Pulmonary artery endothelial cell (primary cell): ENCODE measurements at regions not wholly inside any gene's neighbourhood (a gene's known extent, or its start where the extent isn't known, plus 50 kb on each side); places are given as distances from the start of the nearest gene placed in this dataset.

Experiments
- DNase-seq: peaks from one replicate; pipeline ENCODE4 v3.0.0-alpha.2; 2011; ENCODE audit warnings: low read depth, low spot score

DNA sequence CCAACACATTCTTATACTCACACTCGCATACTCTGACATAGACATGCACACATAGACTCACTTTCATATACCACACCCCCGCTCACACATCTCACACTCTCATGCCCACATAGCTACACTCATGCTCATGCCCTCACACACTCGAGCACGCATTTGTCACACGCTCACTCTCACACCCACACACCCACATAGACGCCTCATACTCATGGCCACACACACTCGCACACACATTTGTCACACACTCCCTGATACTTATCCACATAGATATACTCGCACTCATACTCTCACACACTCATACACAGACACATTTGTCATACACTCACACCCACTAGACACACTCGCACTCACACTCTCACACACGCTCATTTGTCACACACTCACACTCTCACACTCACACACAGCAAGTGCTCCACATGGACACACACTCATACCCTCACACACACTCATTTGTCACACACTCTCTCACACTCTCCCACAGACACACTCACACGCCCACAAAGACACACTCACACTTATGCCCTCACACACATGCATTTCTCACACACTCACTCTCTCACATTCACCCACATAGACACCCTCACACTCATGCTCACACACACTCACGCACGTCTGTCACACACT lies 50.9 kb downstream of the TNP1 start:
- DNase-seq, result no peak

DNA sequence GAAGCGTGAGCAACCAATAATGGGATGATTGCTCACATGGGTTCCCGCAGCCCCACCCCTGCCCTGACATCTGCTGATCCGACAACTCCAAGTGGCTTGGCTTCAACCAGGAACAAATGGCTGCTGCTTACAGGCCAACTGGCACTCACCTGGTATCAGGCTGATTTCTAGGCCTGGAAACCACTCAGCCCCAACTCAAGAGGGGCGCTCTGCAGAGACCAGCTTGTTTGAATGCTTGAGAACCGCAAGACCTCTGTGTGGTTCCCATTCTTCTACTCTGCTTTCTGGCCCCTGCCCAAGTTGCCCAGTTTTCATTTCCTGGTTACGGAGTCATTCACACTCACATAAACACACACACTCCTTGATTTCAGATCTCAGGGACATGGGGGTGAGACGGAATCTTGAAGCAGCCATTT lies 52.0 kb downstream of the TNP1 start:
- no peak for DNase-seq

DNA sequence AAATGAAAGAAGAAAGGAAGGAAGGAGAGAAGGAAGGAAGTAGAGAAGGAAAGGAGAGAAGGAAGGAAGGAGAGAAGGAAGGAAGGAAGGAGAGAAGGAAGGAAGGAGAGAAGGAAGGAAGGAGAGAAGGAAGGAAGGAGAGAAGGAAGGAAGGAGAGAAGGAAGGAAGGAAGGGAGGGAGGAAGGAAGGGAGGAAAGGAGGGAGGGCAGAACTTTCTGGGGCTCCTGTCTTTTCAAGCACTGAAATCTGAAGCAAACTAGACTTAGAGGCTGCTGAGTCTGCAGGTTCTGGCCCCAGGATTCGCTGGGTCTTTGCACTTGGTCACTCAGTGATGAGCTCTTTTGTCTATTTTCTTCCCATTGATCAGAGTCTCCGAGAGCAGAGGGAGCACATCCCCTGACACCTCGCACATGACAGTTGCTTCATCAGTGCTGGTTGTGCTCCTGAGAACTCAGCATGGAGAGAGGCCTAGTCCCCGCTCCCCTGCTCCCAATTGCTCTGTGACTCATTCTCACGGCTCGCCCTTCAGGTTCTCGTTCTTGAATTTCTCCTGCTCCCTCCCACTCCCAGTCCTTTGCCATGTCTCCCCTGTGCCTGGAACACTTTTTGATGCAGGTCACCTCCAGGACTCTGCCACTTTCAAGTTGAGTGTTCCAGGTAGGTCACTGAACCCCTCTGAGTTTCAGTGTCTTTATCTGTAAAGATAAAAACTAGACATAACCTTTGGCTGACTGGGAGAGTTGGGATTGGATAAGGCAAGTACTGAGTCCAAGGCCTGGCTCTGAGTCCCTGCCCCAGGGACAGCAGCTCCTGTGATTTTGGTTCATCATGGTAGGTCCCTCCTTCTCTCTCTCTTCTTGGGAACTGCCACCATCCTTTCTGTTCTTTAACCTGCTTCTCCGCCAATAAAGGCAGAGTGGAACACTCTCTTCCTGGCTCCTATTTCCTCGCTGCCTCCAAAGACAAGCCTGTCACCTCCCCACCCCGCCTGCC lies 55.2 kb downstream of the TNP1 start:
- DNase-seq, result no peak

DNA sequence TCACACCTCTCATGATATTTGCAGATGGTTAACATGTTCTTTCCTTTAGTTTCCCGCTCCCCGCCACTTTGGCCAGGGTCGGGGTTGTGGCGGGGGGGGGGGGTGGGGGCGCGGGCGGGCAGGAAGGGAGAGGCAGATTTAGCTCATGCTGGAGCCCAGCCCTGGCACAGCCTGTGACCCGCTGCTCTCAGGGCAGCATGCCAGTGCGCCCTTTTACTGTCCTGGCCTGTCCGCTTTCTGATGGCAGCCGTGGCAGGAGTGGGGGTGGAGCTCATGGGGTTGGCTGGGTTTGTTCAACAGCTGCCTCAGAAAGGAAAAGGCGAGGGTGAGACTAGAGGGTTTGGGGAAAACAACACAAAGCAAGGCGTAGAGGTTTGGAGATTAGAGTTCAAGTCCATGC lies 56.1 kb downstream of the TNP1 start:
- no peak for DNase-seq

DNA sequence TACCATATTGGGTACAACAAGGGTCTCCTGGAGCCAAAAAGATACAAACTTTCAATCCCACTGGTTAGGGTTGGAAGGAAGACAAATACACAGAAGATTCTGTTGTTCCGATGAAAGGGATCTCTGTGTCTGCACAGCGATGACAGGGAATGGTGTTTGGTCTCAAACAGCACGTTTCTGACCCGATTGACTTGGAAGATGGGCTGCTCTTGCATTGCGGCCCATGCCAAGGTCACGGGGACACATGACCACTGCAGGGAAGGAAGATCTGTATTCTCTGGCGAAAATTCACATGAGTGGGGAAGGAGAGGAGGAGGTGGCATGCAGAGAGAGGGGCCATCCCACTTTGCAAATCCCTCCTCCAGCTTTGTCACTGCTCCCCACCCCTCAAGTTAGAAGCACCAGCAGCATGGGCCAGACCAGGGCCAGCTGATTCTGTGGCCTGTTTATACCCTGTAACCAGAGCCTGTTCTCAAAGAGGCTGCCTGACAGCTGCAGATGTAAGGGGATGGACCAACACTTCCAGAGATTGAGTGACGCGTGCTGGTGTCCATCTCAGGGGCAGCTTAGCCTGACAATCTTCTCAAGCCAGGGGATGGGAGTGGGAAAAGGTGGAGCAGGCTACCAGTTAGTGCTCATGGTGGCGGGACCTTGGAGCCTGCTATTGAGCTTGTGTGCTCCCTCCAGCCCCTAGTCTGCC lies 57.2 kb downstream of the TNP1 start:
- no peak for DNase-seq

DNA sequence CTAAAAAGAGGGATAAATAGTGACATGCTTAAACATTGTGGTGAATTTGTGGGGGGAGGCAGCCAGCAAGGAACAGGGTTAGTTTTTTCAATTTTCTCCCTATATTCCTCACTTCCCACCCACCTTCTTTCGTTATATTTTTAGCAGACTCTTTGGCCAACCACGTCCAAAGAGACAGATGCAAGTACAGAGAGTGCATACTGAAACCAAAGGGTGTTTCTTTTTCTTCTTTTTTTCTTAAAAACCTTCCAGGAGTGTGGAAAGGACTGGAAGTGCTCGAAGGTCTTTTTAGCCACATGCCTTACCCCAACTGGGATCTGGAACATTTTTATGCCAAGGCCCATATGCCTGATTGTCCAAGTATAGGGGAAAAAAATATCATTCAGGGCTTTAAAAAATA lies 59.0 kb downstream of the TNP1 start:
- DNase-seq, result no peak

DNA sequence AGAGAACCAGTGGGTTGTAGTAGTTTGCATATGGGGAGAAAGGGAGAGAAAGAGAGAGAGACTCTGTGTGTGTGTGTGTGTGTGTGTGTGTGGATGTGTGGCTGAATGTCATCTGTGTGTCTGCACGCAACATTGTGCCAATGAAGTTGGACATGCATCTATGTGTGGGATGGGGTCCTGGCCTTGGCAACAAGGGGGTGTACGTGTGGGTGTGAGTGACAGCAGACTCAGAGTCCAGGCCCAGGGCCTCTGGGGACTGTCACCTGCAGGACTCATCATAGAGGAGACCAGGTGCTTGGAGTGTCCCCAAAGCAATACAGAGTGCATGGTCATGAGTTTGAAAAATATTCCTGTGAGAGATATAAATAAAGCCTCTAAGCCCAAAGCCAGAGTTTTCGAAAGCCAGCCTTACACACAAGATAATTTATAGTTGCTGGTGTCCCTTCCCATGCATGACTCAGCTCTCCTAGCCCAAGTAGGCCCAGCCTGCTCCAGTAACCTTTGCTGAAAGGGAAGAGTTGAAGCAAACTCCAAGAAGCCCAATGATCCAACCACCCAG lies 59.9 kb downstream of the TNP1 start:
- DNase-seq, result no peak

DNA sequence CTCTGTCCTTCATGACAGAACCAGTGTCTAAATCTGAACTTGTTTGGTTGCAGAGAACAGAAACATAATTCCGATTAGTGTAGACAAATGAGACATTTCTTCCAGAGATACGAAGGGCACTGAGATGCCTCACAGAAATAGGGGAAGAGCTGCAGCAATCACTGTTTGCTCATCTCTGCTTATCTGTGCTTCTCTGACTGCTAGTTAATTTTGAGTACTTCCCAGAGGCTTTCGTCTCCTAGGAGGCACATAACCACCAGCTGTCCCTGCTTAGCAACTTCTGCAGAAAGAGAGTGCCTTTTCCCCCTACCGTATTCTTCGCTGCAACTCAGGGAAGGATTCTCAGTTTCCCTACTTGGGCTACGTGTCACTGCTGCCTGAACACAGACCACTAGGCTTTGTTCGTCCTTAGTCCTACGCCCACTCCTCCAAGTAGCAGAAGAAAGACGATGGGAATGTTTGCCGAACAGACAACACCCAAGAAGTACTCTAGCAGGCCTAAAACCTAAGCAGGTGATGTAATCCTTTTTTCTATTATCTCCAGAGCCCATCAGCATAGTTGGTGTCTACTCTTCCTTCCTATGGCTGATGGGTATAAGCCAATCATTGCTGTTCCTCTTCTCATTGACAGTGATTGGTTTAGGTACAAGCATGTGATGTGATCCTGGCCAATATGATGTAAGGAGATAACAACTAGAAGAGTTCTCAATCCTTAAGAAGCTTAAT lies 63.6 kb downstream of the TNP1 start:
- no peak for DNase-seq

DNA sequence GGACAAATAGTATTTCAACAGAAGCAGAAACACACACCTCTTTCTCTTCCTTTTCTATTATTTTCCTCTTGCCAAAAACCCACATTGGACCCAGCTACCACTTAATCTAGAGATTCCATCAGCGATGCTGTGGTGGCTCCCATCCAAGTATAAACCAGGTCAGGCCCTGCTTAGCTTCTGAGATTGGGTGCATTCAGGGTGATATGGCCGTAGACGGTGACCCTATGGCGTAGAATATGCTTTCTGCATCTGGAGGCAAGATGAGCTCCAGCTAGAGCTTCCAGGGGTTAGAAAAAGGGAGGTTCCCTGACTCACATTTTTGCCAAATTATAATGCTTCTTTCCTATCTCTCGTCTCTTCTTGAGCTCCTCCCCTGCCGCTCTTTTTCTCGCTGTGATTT lies 66.5 kb downstream of the TNP1 start:
- DNase-seq, result no peak

DNA sequence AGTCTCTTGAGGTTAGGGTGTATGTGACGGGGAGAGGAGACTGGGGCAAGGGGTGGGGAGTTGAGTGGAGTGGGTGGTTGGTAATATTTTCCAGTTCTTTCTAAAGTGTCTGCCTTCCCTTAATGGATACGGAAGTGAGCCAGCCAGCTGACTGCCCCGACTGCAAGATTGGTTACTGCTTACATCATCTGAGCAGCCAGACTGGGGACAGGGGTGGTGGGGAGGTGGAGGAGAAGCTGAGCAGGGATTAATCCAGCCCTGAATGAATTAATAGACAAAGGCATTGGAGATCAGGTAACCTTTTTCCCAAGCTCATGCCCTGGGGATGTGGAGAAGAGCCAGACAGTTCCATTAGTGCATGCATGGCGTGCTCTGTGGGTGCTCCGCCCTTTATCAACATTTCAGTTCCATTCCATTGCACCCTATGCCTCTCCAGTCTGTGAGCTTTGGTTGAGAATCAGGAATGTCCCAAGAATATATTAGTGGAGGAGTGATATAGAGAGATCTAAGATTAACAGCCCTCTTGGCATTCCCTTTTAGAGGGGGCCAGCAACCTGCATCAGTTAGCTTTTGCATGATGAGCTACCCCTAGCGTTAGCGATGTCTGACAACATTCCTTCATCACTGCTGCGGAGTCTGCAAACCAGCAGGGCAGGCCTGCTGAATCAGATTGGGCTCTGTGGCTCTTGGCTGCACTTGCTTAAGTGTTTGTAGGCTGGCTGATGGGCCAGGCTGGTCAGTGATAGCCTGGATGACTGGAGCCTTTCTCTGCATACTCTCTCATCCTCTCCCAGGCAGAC lies 67.4 kb downstream of the TNP1 start:
- no peak for DNase-seq

DNA sequence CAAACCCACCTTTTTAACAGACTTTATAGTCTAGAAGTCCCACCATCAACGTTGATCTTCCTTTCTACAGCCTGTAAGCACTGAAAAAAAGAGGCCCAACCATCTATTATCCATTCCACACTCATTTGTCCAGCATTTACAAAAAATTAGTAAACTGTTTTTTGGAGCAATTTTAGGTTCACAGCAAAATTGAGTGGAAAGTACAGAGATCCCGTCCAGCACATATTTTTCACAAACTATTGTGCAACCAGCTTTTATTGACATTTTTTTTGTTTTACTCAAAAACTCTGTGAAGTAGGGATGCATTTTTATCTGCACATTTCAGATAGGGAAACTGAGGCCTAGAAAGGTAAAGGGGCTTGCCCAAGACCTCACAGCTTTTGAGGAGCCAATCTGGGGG lies 68.6 kb downstream of the TNP1 start:
- no peak for DNase-seq

DNA sequence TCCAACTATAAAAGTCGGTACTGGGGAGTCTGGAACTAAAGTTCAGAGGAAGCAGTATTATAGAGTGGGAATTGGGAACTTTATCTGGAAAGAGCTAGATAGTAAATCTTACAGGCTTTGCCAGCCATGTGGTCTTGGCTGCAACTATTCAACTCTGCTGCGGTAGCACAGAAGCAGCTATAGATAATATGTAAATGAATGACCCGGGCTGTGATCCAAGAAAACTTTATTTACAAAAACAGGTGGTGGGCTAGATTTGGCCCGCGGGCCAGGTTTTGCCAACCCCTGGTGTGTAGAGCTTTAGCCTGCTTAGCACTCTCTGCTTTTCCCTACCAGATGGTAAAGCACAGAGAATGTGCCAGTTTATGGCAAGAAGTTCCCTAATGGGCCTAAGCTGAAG lies 70.8 kb downstream of the TNP1 start:
- DNase-seq, result no peak

DNA sequence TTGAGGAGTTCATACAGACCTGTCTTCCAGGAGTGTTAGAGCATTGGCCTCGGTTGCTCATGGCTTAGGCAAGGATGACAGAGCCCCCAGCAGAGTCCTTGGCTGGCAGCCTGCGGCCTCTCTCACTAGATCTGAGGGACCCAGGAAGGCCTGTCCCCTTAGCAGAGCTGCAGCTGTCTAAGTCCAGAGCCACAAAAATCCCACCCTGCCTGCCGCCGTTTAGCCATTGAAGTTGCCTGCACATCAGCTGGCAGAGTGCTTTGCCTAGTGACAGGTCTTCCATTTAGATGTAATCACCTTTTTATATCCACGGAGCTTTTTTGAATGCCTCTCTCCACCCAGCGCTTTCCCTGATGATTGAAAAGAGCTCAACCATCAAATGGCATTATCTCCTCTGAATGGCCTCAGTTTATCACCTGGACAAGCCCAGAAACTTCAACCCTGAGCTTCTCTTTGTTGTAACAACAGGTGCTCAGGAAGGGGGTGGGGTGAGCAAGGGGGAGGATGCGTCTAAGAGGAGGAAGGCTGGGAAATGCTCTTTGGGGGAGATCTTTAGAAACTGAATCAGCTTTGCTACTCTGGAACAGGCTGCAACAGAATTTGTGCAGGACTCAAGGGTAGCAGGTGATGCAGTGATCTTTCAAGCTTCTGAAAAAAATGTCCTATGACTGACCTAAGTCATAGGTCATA lies 71.9 kb downstream of the TNP1 start:
- DNase-seq, result no peak

DNA sequence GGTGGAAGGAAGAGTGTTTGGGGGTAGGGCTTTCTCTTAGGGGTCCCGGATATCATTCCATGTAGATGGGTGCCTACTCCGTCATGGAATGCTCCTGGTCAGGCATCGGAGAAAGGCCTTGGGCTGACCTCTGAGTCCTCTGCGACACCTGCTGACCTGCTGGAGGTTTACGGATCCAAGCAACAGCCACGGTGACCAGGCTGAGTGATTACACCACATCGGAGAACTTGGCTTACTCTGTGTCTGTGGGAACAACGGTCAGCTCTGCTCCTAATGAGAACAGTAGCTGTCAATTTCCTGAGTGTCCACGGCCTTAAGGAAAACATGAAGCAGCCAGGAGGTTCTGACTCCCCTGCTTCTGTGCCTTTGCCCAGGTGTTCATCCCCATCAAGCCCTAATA lies 73.2 kb downstream of the TNP1 start:
- DNase-seq, result no peak

DNA sequence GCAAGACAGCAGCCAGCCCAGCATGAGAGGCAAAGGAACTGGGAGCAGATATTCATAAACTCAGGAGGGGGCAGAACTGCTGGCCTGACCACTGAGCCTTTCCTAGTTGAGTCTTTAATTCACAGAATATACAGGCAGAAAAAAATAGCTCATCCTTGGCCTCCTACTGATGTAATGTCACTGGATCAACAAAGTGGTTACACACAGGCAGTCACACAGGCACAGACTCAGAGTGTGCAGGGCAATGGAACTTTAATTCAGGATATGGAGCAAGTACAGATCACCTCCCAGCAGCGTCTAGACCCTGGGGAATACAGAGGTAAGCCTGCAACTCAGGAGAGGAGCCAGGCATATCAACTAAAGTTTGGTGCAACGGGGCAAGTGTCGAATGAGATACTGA lies 75.4 kb downstream of the TNP1 start:
- DNase-seq, result no peak

DNA sequence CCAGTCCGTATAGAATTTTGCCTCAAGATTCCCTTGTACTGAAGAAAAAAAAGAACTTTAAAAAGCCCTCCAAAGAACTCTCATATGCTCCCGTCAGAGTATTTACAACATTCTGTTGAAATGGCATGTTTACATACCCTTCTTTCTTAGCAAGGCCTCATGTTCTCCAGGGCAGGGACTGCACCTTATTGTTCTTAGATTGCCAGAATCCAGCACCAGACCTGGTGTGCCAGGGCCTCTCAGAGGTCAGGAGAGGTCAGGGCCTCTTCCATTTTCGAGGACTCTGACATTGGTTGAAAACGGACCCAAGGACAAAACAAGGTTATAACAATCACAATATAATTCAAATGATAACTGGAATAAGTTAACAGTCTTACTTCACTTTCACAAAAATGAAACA lies 78.2 kb downstream of the TNP1 start:
- DNase-seq, result no peak

DNA sequence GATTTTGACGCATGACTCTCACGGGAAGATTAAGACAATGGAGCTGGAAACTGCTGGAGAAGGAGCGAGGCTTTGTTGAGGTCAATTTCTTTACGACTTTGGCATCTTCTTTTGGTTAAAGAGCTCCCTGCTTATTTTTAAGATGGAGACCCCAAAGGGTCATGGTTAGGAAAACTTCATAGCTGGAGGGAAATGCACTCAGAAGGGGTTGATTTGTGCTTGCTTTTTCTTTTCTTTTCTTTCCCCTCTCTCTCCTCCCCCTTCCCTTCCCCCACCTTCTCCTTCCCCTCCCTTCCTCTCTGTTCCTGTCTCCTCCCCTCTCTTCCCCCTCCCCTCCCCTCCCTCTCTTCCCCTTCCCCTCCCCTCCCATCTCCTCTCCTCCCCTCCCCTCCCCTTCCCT lies 79.0 kb downstream of the TNP1 start:
- no peak for DNase-seq

DNA sequence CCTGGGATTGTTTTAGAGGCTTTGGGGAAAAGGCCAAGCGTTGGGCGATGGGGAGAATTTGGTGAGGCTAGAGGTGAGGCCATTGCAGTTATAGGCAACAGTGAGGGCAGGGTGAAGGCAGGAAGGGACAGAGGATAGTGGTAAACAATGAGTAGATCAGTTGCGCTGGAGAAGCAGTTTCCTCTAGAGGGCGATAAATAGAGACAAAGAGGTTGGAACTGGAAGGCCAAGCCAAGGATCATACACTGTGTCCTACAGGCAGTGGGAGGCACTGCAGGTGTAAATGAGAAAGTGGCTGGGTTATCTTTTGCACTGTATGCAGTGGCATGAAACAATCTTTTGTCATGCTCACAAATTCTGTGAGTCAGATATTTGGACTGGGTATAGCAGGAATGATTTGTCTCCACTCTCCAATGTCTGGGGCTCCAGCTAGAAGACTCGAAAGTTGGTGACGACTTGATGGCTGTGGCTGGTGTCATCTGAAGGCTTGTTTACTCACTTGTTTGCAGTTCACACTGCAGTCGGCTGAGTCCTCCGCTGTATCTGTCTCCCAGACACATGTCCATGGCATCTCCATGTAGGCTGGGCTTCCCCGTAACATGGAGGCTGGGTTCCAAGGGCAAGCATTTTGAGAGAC lies 82.1 kb downstream of the TNP1 start:
- DNase-seq, result no peak

DNA sequence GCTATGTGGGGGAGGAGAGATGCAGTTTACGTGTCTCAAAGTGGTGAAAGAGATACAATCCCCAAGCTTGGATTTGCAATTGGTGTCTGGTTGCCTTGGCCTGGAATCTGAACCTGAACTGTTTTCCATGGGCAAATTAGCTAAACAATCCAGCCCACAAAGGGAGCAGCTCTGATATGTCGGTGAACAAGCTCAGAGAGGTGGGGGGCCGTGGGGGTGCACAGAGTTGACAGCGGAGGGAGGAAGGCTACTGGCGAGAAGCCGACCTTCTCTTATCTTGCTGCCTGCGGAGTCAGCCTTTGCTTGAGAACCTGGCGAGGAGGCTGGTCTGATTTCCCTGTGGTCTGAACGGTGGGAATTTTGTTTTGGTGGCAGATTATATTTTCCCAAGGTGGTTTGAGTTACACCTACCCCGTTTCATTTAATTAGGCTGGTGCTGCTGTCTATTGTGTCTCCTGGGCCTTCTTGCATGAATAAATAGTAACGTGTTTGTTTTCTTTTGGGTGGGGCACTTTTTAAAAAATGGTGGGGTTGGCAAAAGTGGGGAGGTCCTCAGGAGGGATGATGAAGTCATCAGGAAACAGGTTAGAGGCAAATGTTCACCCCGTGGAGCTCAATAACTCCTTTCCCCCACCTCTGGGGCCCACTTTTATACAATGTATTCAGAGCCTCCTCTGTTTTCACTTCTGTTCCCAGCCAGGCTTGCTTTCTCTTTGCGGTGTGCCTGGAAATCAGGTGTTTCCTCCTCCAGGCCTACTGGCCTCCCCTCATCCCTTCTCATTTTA lies 80.9 kb upstream of the IGFBP5 start:
- no peak for DNase-seq
